ENCODE measurements at regions not wholly inside any gene's neighbourhood (a gene's known extent, or its start where the extent isn't known, plus 50 kb on each side); places are given as distances from the start of the nearest gene placed in this dataset.

- TF ChIP-seq CTCF (IDR thresholded peaks at IDR 0.05; ENCODE audit: low read length) (no peak), EZH2 (IDR thresholded peaks at IDR 0.05; ENCODE audit: borderline replicate concordance, low read length) (no peak)
These were observed 201.5 kb upstream of the S1PR3 start for GRCh38 chr9:88789785-88790184.

All from OCI-LY1 (cell line).